ENCODE measurements at regions not wholly inside any gene's neighbourhood (a gene's known extent, or its start where the extent isn't known, plus 50 kb on each side); places are given as distances from the start of the nearest gene placed in this dataset.
"Not testable (repeated sequence)": the region's sequence is repeated elsewhere in the genome, so short reads cannot be mapped to it uniquely, and the experiment has no call there.

- no peak for DNase-seq (ENCODE audit: low read depth)
Measured at GRCh38 chr7:131052285-131052904, 275.3 kb upstream of the MKLN1 start.

- DNase-seq (ENCODE audit: low read depth) = no peak
Measured at GRCh38 chr7:131056007-131056406, 271.7 kb upstream of the MKLN1 start.

GRCh38 chr7:131057015-131057793, 270.5 kb upstream of the MKLN1 start:
- DNase-seq (ENCODE audit: low read depth) = no peak

GRCh38 chr7:131057794-131058070, 269.9 kb upstream of the MKLN1 start:
- DNase-seq (ENCODE audit: low read depth) = no peak

- not testable (repeated sequence) for DNase-seq (ENCODE audit: low read depth)
Measured at GRCh38 chr7:131058561-131059288, 269.0 kb upstream of the MKLN1 start.

GRCh38 chr7:131059401-131059800, 268.3 kb upstream of the MKLN1 start:
- not testable (repeated sequence) for DNase-seq (ENCODE audit: low read depth)

- no peak for DNase-seq (ENCODE audit: low read depth)
Measured at GRCh38 chr7:131061158-131061557, 266.5 kb upstream of the MKLN1 start.

- no peak for DNase-seq (ENCODE audit: low read depth)
Measured at GRCh38 chr7:131061818-131062217, 265.9 kb upstream of the MKLN1 start.

- DNase-seq (ENCODE audit: low read depth) = no peak
Measured at GRCh38 chr7:131066635-131067034, 261.0 kb upstream of the MKLN1 start.

- no peak for DNase-seq (ENCODE audit: low read depth)
Measured at GRCh38 chr7:131067220-131067619, 260.5 kb upstream of the MKLN1 start.

GRCh38 chr7:131068604-131069021, 259.1 kb upstream of the MKLN1 start:
- DNase-seq (ENCODE audit: low read depth) = no peak

GRCh38 chr7:131071786-131072504, 255.7 kb upstream of the MKLN1 start:
- DNase-seq (ENCODE audit: low read depth) = no peak

GRCh38 chr7:131072505-131073091, 255.1 kb upstream of the MKLN1 start:
- no peak for DNase-seq (ENCODE audit: low read depth)

- no peak for DNase-seq (ENCODE audit: low read depth)
Measured at GRCh38 chr7:131074043-131074442, 253.6 kb upstream of the MKLN1 start.

- no peak for DNase-seq (ENCODE audit: low read depth)
Measured at GRCh38 chr7:131074585-131074984, 253.1 kb upstream of the MKLN1 start.

- DNase-seq (ENCODE audit: low read depth) = no peak
Measured at GRCh38 chr7:131075406-131075805, 252.3 kb upstream of the MKLN1 start.

GRCh38 chr7:131076032-131076431, 251.6 kb upstream of the MKLN1 start:
- DNase-seq (ENCODE audit: low read depth) = no peak

- DNase-seq (ENCODE audit: low read depth) = no peak
Measured at GRCh38 chr7:131076711-131077181, 250.9 kb upstream of the MKLN1 start.

GRCh38 chr7:131077735-131078134, 249.9 kb upstream of the MKLN1 start:
- no peak for DNase-seq (ENCODE audit: low read depth)

- no peak for DNase-seq (ENCODE audit: low read depth)
Measured at GRCh38 chr7:131080754-131081153, 246.9 kb upstream of the MKLN1 start.

GRCh38 chr7:131081308-131081707, 246.4 kb upstream of the MKLN1 start:
- DNase-seq (ENCODE audit: low read depth) = no peak

- DNase-seq (ENCODE audit: low read depth) = no peak
Measured at GRCh38 chr7:131083781-131084180, 243.9 kb upstream of the MKLN1 start.

Data from activated T-cell treated with anti-CD3 and anti-CD28 coated beads for 48 hours (primary cell).